BLaER1 (cell line): ENCODE measurements at regions not wholly inside any gene's neighbourhood (a gene's known extent, or its start where the extent isn't known, plus 50 kb on each side); places are given as distances from the start of the nearest gene placed in this dataset.

Experiments
- H3K27ac ChIP-seq: shearing (Covaris generic); formaldehyde crosslinking; 2 replicates; pipeline ENCODE4 v1.8.1; 2022
- H3K27me3 ChIP-seq: shearing (Covaris generic); formaldehyde crosslinking; 2 replicates; pipeline ENCODE4 v1.8.1; 2022
- H3K36me3 ChIP-seq: shearing (Covaris generic); formaldehyde crosslinking; 2 replicates; pipeline ENCODE4 v1.8.1; 2022
- H3K4me1 ChIP-seq: shearing (Covaris generic); formaldehyde crosslinking; 2 replicates; pipeline ENCODE4 v1.8.1; 2022
- H3K4me2 ChIP-seq: shearing (Covaris generic); formaldehyde crosslinking; 2 replicates; pipeline ENCODE4 v1.8.1; 2022
- H3K4me3 ChIP-seq: shearing (Covaris generic); formaldehyde crosslinking; 2 replicates; pipeline ENCODE4 v1.8.1; 2022
- H3K9ac ChIP-seq: shearing (Covaris generic); formaldehyde crosslinking; 2 replicates; pipeline ENCODE4 v1.8.1; 2022
- H3K9me3 ChIP-seq: shearing (Covaris generic); formaldehyde crosslinking; 2 replicates; pipeline ENCODE4 v1.8.1; 2022
- H4K20me1 ChIP-seq: shearing (Covaris generic); formaldehyde crosslinking; 2 replicates; pipeline ENCODE4 v1.8.1; 2022
- Cebpa-rat ChIP-seq: shearing (Covaris generic); IDR thresholded peaks from 2 replicates; pipeline ENCODE4 v1.8.1; 2022

DNA sequence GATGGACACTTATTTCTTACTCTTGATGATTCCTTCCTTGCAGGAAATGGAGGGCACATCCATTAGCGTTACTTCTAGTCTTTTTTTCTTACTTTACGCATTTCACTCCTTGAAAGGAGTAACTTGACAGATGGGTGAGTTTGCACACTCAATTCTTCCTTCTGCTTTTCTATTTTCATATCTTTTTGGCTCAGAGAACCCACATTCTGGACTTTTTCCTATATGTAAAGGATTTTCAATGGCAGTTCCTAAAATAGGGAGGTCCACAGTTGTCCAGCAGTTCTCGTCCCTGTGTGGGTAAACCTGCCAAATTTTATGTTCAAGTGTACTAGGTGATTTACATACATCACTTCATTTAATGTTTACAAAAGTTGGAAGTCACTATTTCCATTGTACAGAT, 440.0 kb upstream of the KIRREL3 start:
- Histone ChIP-seq H4K20me1 (no peaks in the 10 kb centered on the region), H3K9me3 (no peaks in the 10 kb centered on the region), H3K36me3 (no peaks in the 10 kb centered on the region), H3K27ac (no peak overlapping the region), H3K4me2 (no peak overlapping the region), H3K27me3 (no peaks in the 10 kb centered on the region), H3K4me3 (no peak overlapping the region), H3K4me1 (no peaks in the 10 kb centered on the region), H3K9ac (no peak overlapping the region)
- TF ChIP-seq Cebpa-rat = no peak

- no peak for TF ChIP-seq Cebpa-rat
- Histone ChIP-seq H3K9me3 (no peaks in the 10 kb centered on the region), H3K4me3 (no peak overlapping the region), H3K4me2 (no peak overlapping the region), H3K4me1 (no peaks in the 10 kb centered on the region), H3K9ac (no peak overlapping the region), H3K27ac (no peak overlapping the region), H3K27me3 (no peaks in the 10 kb centered on the region), H4K20me1 (no peaks in the 10 kb centered on the region), H3K36me3 (no peaks in the 10 kb centered on the region)
These were observed 424.7 kb upstream of the KIRREL3 start for GRCh38 chr11:127425281-127425680.

- no peaks in the 10 kb centered on the region for H3K27me3 ChIP-seq
- no peak overlapping the region for H3K9ac ChIP-seq
- H3K9me3 ChIP-seq = no peaks in the 10 kb centered on the region
- no peak overlapping the region for H3K4me3 ChIP-seq
- no peak overlapping the region for H3K27ac ChIP-seq
- H3K4me2 ChIP-seq = no peak overlapping the region
- H3K4me1 ChIP-seq = no peaks in the 10 kb centered on the region
- TF ChIP-seq Cebpa-rat = no peak
- no peaks in the 10 kb centered on the region for H4K20me1 ChIP-seq
- H3K36me3 ChIP-seq = no peaks in the 10 kb centered on the region
These were observed 424.1 kb upstream of the KIRREL3 start for GRCh38 chr11:127424661-127425060.

DNA sequence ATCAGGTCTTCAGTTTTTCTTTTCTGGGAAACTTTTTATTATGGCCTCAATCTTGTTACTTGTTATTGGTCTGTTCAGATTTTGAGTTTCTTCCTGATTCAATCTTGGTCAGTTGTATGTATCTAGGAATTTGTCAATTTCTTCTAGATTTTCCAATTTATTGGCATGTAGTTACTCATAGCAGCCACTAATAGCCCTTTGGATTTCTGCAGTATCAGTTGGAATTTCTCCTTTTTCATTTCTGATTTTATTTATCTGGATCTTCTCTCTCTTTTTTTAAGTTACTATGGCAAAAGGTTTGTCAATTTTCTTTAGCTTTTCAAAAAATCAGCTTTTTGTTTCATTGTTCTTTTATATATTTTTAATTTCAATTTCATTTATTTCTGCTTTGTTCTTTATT, 419.6 kb upstream of the KIRREL3 start:
- Histone ChIP-seq H3K9ac (no peak overlapping the region), H3K36me3 (no peaks in the 10 kb centered on the region), H4K20me1 (no peaks in the 10 kb centered on the region), H3K4me3 (no peak overlapping the region), H3K27ac (no peak overlapping the region), H3K4me1 (no peaks in the 10 kb centered on the region), H3K27me3 (no peaks in the 10 kb centered on the region), H3K4me2 (no peak overlapping the region), H3K9me3 (no peaks in the 10 kb centered on the region)
- no peak for TF ChIP-seq Cebpa-rat

DNA sequence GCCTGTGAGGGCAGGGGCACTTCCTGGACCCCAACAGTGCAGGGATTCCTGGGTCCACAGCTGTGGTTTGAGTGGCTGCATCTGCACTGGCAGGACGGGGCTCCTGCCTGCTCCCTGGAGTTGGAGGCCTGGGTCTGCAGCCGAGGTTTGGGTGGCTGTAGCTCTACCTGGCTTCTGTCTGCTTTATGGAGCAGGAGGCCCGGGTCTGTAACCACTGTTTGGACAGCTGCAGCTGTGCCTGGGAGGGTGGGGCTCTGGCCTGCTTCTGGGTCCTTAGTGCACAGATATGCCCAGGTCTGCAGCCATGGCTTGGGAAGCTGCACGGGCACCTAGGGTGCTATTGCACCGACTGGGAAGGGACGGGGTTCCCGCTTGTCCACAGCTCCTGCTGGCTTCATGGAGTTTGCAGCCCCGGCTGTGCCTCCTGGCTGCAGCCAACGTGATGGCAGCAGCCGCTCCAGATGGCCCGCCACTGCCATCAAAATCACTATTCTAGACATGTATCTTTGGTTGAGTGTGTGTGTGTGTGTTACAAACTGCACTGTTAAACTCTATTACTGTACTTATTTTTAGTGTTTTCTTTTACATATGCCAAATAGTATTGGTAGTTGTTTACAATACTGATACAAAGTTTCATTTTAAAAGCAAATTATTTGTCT, 412.3 kb upstream of the KIRREL3 start:
- H3K4me1 ChIP-seq = no peaks in the 10 kb centered on the region
- no peaks in the 10 kb centered on the region for H3K27me3 ChIP-seq
- H3K4me3 ChIP-seq = no peak overlapping the region
- TF ChIP-seq Cebpa-rat = no peak
- no peak overlapping the region for H3K9ac ChIP-seq
- peaks cover 14% of the 10 kb centered on the region; the same call in 1 of the 2 replicates for H3K9me3 ChIP-seq
- H3K4me2 ChIP-seq = no peak overlapping the region
- H4K20me1 ChIP-seq = no peaks in the 10 kb centered on the region
- no peaks in the 10 kb centered on the region for H3K36me3 ChIP-seq
- H3K27ac ChIP-seq = no peak overlapping the region

DNA sequence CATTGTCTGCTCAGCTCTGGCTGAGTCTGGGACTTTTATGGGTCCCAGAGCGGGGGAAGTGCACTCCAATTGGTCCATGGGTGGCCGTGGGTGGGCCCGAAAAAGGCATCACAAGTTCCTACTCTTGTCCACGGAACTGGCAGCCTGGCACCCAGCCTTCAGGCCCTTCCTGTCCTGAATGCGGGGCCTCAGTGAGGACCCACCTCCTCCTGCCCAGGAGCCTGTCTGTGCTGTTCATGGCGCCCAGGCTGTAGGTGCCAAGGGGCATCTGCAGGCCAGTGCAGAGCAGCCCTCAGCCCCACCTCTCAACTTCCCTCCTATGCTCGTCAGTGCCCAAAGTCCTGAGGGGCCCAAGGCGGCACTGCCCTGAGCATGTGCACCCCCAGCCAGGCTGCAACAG, 411.7 kb upstream of the KIRREL3 start:
- Histone ChIP-seq H4K20me1 (no peaks in the 10 kb centered on the region), H3K27me3 (no peaks in the 10 kb centered on the region), H3K4me2 (no peak overlapping the region), H3K4me3 (no peak overlapping the region), H3K9ac (no peak overlapping the region), H3K9me3 (peaks cover 14% of the 10 kb centered on the region; the same call in 1 of the 2 replicates), H3K36me3 (no peaks in the 10 kb centered on the region), H3K27ac (no peak overlapping the region), H3K4me1 (no peaks in the 10 kb centered on the region)
- TF ChIP-seq Cebpa-rat = no peak

- no peaks in the 10 kb centered on the region for H3K4me1 ChIP-seq
- H3K9me3 ChIP-seq = peaks cover 14% of the 10 kb centered on the region; the same call in 1 of the 2 replicates
- no peak overlapping the region for H3K4me3 ChIP-seq
- H3K4me2 ChIP-seq = no peak overlapping the region
- no peaks in the 10 kb centered on the region for H3K27me3 ChIP-seq
- no peaks in the 10 kb centered on the region for H3K36me3 ChIP-seq
- no peak overlapping the region for H3K27ac ChIP-seq
- no peaks in the 10 kb centered on the region for H4K20me1 ChIP-seq
- no peak for TF ChIP-seq Cebpa-rat
- no peak overlapping the region for H3K9ac ChIP-seq
These were observed 410.7 kb upstream of the KIRREL3 start for GRCh38 chr11:127411283-127411682.

DNA sequence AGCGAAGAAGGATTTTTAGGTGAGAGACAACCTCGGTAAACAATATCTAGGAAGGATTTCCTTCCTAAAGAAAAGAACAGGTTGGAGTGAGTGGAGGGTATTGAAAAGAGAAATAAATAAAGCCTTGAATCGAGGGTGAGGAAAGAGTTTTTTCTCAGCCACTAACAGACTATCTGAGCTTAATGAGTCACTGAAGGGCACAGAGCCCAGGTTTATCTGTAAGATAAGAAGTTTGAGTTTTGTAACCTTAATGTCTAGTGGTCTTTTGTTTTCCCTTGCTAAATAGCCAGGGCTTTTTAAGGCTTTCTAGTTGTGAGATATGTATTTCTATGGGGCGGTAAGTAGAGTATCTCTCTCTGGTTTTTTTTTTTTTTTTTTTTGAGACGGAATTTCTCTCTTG, 394.5 kb upstream of the KIRREL3 start:
- Histone ChIP-seq H3K36me3 (no peaks in the 10 kb centered on the region), H3K4me3 (no peak overlapping the region), H3K9me3 (peaks cover 6% of the 10 kb centered on the region; the same call in 1 of the 2 replicates), H3K27me3 (no peaks in the 10 kb centered on the region), H4K20me1 (no peaks in the 10 kb centered on the region), H3K9ac (no peak overlapping the region), H3K4me2 (no peak overlapping the region), H3K27ac (no peak overlapping the region), H3K4me1 (no peaks in the 10 kb centered on the region)
- no peak for TF ChIP-seq Cebpa-rat

- H3K36me3 ChIP-seq = no peaks in the 10 kb centered on the region
- no peak overlapping the region for H3K9ac ChIP-seq
- H4K20me1 ChIP-seq = no peaks in the 10 kb centered on the region
- no peaks in the 10 kb centered on the region for H3K4me1 ChIP-seq
- peaks cover 6% of the 10 kb centered on the region; the same call in 1 of the 2 replicates for H3K9me3 ChIP-seq
- H3K27ac ChIP-seq = no peak overlapping the region
- no peak overlapping the region for H3K4me3 ChIP-seq
- TF ChIP-seq Cebpa-rat = no peak
- no peaks in the 10 kb centered on the region for H3K27me3 ChIP-seq
- H3K4me2 ChIP-seq = no peak overlapping the region
These were observed 393.0 kb upstream of the KIRREL3 start for GRCh38 chr11:127393460-127393997.

DNA sequence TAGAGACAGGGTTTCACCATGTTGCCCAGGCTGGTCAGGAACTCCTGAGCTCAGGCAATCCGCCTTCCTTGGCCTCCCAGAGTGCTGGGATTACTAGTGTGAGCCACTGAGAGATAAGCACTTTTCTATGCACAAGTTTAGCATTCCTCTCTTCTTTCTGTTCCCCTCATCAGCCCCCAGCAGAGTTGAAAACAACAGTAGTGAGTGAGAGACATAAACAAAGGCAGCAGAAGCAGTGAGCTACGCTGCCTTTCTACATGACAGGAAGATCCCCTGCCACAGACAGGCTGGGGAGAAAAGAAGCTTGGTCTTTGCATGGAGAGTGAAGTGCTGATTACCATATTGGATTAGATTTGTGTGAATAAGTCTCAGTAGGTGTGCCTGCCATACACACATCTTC, 392.0 kb upstream of the KIRREL3 start:
- Histone ChIP-seq H3K36me3 (no peaks in the 10 kb centered on the region), H3K4me2 (no peak overlapping the region), H3K4me1 (no peaks in the 10 kb centered on the region), H3K9me3 (peaks cover 6% of the 10 kb centered on the region; the same call in 1 of the 2 replicates), H3K27ac (no peak overlapping the region), H3K27me3 (no peaks in the 10 kb centered on the region), H3K9ac (no peak overlapping the region), H4K20me1 (no peaks in the 10 kb centered on the region), H3K4me3 (no peak overlapping the region)
- TF ChIP-seq Cebpa-rat = no peak

DNA sequence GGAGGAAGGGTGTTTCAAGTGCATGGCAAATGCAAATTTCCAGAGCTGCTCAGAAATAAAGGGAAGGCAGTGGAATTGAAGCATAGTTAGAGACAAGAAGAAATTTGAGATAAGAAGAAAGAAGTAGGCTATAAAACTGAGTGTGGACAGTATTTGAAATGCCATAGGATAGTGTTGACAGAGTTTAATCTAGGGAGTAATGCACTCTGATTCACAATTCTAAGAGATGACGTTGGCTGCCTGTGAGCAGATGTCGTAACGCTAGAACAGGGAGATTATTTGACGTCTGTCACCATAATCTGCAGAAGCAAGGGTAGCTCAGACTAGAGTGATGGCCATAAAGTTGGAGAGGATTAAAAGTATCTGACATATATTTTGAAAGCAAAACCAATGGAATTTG, 389.9 kb upstream of the KIRREL3 start:
- H3K4me3 ChIP-seq = no peak overlapping the region
- TF ChIP-seq Cebpa-rat = no peak
- no peaks in the 10 kb centered on the region for H3K4me1 ChIP-seq
- H3K27ac ChIP-seq = no peak overlapping the region
- H3K27me3 ChIP-seq = no peaks in the 10 kb centered on the region
- no peak overlapping the region for H3K4me2 ChIP-seq
- H3K36me3 ChIP-seq = no peaks in the 10 kb centered on the region
- no peaks in the 10 kb centered on the region for H4K20me1 ChIP-seq
- no peaks in the 10 kb centered on the region for H3K9me3 ChIP-seq
- no peak overlapping the region for H3K9ac ChIP-seq
